T-helper 2 cell treated with Interferon-gamma antibody and Interleukin-4, amounts not matched to agents 5 μg/mL and 100 μg/mL, for 36 hours (primary cell): ENCODE measurements at regions not wholly inside any gene's neighbourhood (a gene's known extent, or its start where the extent isn't known, plus 50 kb on each side); places are given as distances from the start of the nearest gene placed in this dataset.

ENCODE experiments used
- DNase-seq: peaks from one replicate; pipeline ENCODE4 v3.0.0; 2021; ENCODE audit warnings: low spot score
- H3K27ac Mint-ChIP-seq: one replicate; pipeline ENCODE4 v1.8.0; 2021; ENCODE audit warnings: mild to moderate bottlenecking, mixed read lengths
- H3K27me3 Mint-ChIP-seq: one replicate; pipeline ENCODE4 v1.8.0; 2021; ENCODE audit warnings: low read depth, mixed read lengths
- H3K36me3 Mint-ChIP-seq: one replicate; pipeline ENCODE4 v1.8.0; 2021; ENCODE audit warnings: low read depth, mixed read lengths
- H3K4me1 Mint-ChIP-seq: one replicate; pipeline ENCODE4 v1.8.0; 2021; ENCODE audit warnings: low read depth, mixed read lengths
- H3K4me3 Mint-ChIP-seq: one replicate; pipeline ENCODE4 v1.8.0; 2022; ENCODE audit warnings: mild to moderate bottlenecking, moderate library complexity, mixed read lengths
- H3K9me3 Mint-ChIP-seq: one replicate; pipeline ENCODE4 v1.8.0; 2021; ENCODE audit warnings: mixed read lengths

DNA sequence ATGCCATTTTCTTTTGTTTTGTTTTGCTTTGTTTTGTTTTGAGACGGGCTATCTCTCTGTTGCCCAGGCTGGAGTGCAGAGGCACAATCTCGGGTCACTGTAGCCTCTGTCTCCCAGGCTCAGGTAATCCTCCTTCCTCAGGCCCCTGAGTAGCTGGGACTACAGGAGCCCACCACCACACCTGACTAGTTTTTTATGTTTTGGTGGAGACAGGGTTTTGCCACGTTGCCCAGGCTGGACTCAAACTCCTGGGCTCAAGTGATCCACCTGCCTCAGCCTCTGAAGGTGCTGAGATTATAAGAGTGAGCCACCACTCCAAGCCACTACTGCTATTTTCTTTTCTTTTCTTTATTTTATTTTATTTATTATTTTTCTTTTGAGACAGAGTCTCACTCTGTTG lies 54.0 kb upstream of the S1PR3 start:
- H3K27me3 Mint-ChIP-seq, result peaks cover 39% of the 10 kb centered on the region
- no peak overlapping the region for H3K27ac Mint-ChIP-seq
- peaks cover 8% of the 10 kb centered on the region for H3K9me3 Mint-ChIP-seq
- no peaks in the 10 kb centered on the region for H3K4me1 Mint-ChIP-seq
- no peak overlapping the region for H3K4me3 Mint-ChIP-seq
- no peaks in the 10 kb centered on the region for H3K36me3 Mint-ChIP-seq
- no peak for DNase-seq

GRCh38 chr9:88938189-88938588 lies 53.1 kb upstream of the S1PR3 start:
- H3K27me3 Mint-ChIP-seq, result peaks cover 36% of the 10 kb centered on the region
- no peak for DNase-seq
- H3K27ac Mint-ChIP-seq, result no peak overlapping the region
- peaks cover 8% of the 10 kb centered on the region for H3K9me3 Mint-ChIP-seq
- no peaks in the 10 kb centered on the region for H3K36me3 Mint-ChIP-seq
- no peaks in the 10 kb centered on the region for H3K4me1 Mint-ChIP-seq
- no peak overlapping the region for H3K4me3 Mint-ChIP-seq
